ENCODE measurements at regions not wholly inside any gene's neighbourhood (a gene's known extent, or its start where the extent isn't known, plus 50 kb on each side); places are given as distances from the start of the nearest gene placed in this dataset.
"Not testable (repeated sequence)": the region's sequence is repeated elsewhere in the genome, so short reads cannot be mapped to it uniquely, and the experiment has no call there.

DNA sequence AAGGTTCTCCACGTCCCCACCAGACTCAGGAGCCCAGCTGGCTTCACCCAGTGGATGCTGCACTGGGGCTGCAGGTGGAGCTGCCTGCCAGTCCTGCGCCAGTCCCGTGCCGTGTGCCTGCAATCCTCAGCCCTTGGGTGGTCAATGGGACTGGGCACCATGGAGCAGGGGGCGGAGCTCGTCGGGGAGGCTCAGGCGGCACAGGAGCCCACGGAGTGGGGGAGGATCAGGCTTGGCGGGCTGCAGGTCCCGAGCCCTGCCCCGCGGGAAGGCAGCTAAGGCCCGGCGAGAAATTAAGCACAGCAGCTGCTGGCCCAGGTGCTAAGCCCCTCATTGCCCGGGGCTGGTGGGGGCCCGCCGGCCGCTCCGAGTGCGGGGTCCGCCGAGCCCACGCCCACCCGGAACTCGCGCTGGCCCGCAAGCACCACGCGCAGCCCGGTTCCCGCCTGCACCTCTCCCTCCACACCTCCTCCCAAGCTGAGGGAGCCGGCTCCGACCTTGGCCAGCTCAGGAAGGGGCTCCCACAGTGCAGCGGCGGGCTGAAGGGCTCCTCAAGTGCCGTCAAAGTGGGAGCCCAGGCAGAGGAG, 87.6 kb downstream of the DNAJB9 start:
- TF ChIP-seq, protein P1, sequence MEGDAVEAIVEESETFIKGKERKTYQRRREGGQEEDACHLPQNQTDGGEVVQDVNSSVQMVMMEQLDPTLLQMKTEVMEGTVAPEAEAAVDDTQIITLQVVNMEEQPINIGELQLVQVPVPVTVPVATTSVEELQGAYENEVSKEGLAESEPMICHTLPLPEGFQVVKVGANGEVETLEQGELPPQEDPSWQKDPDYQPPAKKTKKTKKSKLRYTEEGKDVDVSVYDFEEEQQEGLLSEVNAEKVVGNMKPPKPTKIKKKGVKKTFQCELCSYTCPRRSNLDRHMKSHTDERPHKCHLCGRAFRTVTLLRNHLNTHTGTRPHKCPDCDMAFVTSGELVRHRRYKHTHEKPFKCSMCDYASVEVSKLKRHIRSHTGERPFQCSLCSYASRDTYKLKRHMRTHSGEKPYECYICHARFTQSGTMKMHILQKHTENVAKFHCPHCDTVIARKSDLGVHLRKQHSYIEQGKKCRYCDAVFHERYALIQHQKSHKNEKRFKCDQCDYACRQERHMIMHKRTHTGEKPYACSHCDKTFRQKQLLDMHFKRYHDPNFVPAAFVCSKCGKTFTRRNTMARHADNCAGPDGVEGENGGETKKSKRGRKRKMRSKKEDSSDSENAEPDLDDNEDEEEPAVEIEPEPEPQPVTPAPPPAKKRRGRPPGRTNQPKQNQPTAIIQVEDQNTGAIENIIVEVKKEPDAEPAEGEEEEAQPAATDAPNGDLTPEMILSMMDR (conservative IDR thresholded peaks at IDR 0.05; ENCODE audit: low read depth, low read length) = not testable (repeated sequence)
- not testable (repeated sequence) for TF ChIP-seq POLR2A (IDR thresholded peaks at IDR 0.05; ENCODE audit: low read depth, low read length); SMC3 (IDR thresholded peaks at IDR 0.05; ENCODE audit: low read depth, low read length); MAFK (IDR thresholded peaks at IDR 0.05; ENCODE audit: low read depth, low read length); NFE2L2 (IDR thresholded peaks at IDR 0.05; ENCODE audit: low read depth, low read length); RCOR1 (IDR thresholded peaks at IDR 0.05; ENCODE audit: insufficient replicate concordance, low read length); BHLHE40 (IDR thresholded peaks at IDR 0.05; ENCODE audit: low read depth, low read length)
- TF ChIP-seq, protein P2, sequence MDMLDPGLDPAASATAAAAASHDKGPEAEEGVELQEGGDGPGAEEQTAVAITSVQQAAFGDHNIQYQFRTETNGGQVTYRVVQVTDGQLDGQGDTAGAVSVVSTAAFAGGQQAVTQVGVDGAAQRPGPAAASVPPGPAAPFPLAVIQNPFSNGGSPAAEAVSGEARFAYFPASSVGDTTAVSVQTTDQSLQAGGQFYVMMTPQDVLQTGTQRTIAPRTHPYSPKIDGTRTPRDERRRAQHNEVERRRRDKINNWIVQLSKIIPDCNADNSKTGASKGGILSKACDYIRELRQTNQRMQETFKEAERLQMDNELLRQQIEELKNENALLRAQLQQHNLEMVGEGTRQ (IDR thresholded peaks at IDR 0.05; ENCODE audit: low read depth, low read length) = not testable (repeated sequence)
- TF ChIP-seq, protein P3, sequence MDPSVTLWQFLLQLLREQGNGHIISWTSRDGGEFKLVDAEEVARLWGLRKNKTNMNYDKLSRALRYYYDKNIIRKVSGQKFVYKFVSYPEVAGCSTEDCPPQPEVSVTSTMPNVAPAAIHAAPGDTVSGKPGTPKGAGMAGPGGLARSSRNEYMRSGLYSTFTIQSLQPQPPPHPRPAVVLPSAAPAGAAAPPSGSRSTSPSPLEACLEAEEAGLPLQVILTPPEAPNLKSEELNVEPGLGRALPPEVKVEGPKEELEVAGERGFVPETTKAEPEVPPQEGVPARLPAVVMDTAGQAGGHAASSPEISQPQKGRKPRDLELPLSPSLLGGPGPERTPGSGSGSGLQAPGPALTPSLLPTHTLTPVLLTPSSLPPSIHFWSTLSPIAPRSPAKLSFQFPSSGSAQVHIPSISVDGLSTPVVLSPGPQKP (IDR thresholded peaks at IDR 0.05; ENCODE audit: borderline replicate concordance, low read depth, low read length) = not testable (repeated sequence)
